ENCODE measurements at regions not wholly inside any gene's neighbourhood (a gene's known extent, or its start where the extent isn't known, plus 50 kb on each side); places are given as distances from the start of the nearest gene placed in this dataset.

DNA sequence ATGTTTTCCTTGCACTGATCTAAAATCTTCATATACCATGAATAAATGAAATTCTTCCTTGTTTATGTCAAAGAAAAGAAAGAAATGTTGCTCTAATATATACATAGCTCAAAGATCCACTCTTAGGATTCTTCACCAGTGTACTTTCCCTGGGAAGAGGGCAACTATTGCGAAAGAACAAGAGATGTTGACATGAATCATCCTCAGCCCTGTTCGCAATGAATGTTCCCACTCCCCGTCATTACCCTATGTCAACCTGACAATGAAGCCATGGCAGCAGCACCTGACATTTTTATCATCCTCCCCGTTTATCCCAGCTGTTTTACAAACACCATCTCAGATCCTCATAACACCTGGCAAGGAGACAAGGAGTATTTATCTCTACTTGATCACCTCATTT, 409.1 kb upstream of the GRIA1 start:
- Histone ChIP-seq H3K9me3 (no peaks in the 10 kb centered on the region), H3K4me1 (no peaks in the 10 kb centered on the region), H3K27ac (no peak overlapping the region), H3K36me3 (no peaks in the 10 kb centered on the region), H3K4me3 (no peak overlapping the region), H3K27me3 (no peaks in the 10 kb centered on the region)
- TF ChIP-seq EP300 (IDR thresholded peaks at IDR 0.05), result no peak
- TF ChIP-seq, protein P1, sequence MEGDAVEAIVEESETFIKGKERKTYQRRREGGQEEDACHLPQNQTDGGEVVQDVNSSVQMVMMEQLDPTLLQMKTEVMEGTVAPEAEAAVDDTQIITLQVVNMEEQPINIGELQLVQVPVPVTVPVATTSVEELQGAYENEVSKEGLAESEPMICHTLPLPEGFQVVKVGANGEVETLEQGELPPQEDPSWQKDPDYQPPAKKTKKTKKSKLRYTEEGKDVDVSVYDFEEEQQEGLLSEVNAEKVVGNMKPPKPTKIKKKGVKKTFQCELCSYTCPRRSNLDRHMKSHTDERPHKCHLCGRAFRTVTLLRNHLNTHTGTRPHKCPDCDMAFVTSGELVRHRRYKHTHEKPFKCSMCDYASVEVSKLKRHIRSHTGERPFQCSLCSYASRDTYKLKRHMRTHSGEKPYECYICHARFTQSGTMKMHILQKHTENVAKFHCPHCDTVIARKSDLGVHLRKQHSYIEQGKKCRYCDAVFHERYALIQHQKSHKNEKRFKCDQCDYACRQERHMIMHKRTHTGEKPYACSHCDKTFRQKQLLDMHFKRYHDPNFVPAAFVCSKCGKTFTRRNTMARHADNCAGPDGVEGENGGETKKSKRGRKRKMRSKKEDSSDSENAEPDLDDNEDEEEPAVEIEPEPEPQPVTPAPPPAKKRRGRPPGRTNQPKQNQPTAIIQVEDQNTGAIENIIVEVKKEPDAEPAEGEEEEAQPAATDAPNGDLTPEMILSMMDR (IDR thresholded peaks at IDR 0.05), result no peak
- no peak for TF ChIP-seq POLR2AphosphoS5 (IDR thresholded peaks at IDR 0.05)
- no peak for TF ChIP-seq POLR2A (IDR thresholded peaks at IDR 0.05)
- DNase-seq (no peak), ATAC-seq (ENCODE audit: low FRiP score in 2 of 2) (no peak)
- WGBS, 2 donors, result 64 to 71% methylated on average over 4 of the region's 4 CpGs

DNA sequence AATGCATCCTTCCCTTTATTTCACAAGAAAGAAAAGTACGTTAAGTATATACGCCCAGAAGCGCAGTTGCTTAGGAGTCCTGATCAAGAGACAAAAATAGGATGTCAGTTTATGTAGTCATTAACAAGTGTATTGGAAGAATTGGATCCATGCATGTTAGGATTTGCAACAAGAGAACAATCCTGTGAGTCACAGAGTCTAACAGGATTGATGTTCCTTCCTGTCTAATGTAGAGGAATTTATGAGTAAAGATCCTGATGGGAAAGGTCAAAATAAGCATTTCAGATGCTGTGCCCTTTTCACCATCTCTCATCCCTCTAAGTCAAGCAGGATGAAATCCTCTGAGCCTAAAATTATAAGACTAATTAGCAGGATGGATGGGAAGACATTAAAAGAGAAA, 406.0 kb upstream of the GRIA1 start:
- no peaks in the 10 kb centered on the region for H3K36me3 ChIP-seq
- WGBS, 2 donors, result 91 to 93% methylated on average over 3 of the region's 3 CpGs
- H3K27me3 ChIP-seq, result no peaks in the 10 kb centered on the region
- no peak overlapping the region for H3K27ac ChIP-seq
- TF ChIP-seq POLR2AphosphoS5 (IDR thresholded peaks at IDR 0.05) (no peak), EP300 (IDR thresholded peaks at IDR 0.05) (no peak), POLR2A (IDR thresholded peaks at IDR 0.05) (no peak)
- TF ChIP-seq, protein P1 (IDR thresholded peaks at IDR 0.05), result no peak
- DNase-seq (no peak), ATAC-seq (ENCODE audit: low FRiP score in 2 of 2) (no peak)
- no peaks in the 10 kb centered on the region for H3K9me3 ChIP-seq
- H3K4me3 ChIP-seq, result no peak overlapping the region
- H3K4me1 ChIP-seq, result no peaks in the 10 kb centered on the region

DNA sequence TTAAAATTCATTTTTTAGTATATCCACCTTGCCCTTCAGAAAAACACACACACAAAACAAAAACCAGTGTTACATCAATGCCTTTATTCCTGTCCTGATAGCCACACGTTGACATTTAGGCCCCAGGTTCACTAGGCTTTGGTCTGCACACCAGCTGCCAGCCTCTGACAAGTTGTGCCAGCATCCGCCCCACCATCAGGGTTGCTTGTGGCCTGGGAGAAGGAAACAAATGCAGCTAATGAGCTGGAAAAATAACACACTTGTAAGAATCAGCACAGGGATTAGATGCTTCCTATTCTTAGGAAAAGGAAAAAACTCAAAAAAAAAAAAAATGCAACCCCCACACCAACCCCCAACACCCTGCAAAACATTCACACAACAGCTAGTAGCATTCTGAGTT, 404.0 kb upstream of the GRIA1 start:
- ATAC-seq (ENCODE audit: low FRiP score in 2 of 2) (no peak), DNase-seq (no peak)
- no peaks in the 10 kb centered on the region for H3K4me1 ChIP-seq
- WGBS, 2 donors, result 66 to 74% methylated on average over 2 of the region's 2 CpGs
- TF ChIP-seq, protein P1 (IDR thresholded peaks at IDR 0.05), result no peak
- no peak for TF ChIP-seq POLR2AphosphoS5 (IDR thresholded peaks at IDR 0.05)
- no peak for TF ChIP-seq POLR2A (IDR thresholded peaks at IDR 0.05)
- TF ChIP-seq EP300 (IDR thresholded peaks at IDR 0.05), result no peak
- no peak overlapping the region for H3K27ac ChIP-seq
- H3K27me3 ChIP-seq, result no peaks in the 10 kb centered on the region
- no peaks in the 10 kb centered on the region for H3K36me3 ChIP-seq
- H3K4me3 ChIP-seq, result no peak overlapping the region
- H3K9me3 ChIP-seq, result no peaks in the 10 kb centered on the region

DNA sequence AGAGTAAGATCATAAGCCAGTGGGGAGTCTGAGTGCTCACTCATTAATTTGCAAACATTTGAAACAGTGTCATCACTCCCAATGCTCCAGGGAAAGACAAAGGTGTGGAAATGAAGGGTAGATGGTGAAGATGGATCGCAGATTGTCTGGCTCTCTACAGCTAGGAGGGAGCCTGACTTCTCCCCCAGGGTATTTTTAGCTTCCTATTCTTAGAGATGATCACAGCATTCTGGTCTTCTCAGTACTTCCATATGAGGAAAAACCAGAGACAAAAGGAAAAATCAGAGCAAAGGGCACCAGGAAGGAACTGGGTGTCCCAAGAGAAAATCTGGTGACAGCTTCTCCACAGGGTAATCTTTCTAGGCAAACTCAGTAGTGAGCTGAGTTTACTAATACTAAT, 401.9 kb upstream of the GRIA1 start:
- 68 to 69% methylated on average over 1 of the region's 1 CpG for WGBS, 2 donors

DNA sequence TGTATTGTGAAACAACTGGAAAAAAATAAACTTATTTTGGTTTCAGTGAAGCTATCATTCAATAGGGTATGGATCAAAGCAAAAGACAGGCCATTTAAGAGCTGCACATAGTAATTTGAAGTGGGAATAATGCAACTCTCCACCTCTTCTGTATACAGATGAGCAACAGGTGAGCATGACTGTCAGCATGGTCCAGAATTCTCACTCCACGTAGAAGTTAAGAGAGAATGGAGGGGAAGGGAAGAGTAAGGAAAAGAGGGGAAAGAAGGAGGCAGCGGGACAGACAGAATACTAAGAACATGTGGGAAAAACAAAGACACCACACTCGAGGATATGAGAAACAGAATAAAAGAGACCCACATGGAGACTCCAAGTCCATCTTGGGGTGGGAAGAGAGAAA, 396.1 kb upstream of the GRIA1 start:
- WGBS, 2 donors, result 66 to 74% methylated on average over 3 of the region's 3 CpGs
- no peaks in the 10 kb centered on the region for H3K27me3 ChIP-seq
- no peak for ATAC-seq (ENCODE audit: low FRiP score in 2 of 2)
- H3K27ac ChIP-seq, result no peak overlapping the region
- TF ChIP-seq, protein P1 (IDR thresholded peaks at IDR 0.05), result no peak
- no peak for TF ChIP-seq POLR2A (IDR thresholded peaks at IDR 0.05)
- TF ChIP-seq EP300 (IDR thresholded peaks at IDR 0.05), result no peak
- H3K9me3 ChIP-seq, result no peaks in the 10 kb centered on the region
- no peak overlapping the region for H3K4me3 ChIP-seq
- DNase-seq, result no peak
- H3K36me3 ChIP-seq, result no peaks in the 10 kb centered on the region
- H3K4me1 ChIP-seq, result no peaks in the 10 kb centered on the region

More for the DNA sequence above, 401.9 kb upstream of the GRIA1 start:
- Histone ChIP-seq H3K27ac (no peak overlapping the region), H3K4me1 (no peaks in the 10 kb centered on the region), H3K27me3 (no peaks in the 10 kb centered on the region), H3K4me3 (no peak overlapping the region), H3K9me3 (no peaks in the 10 kb centered on the region), H3K36me3 (no peaks in the 10 kb centered on the region)
- DNase-seq (no peak), ATAC-seq (ENCODE audit: low FRiP score in 2 of 2) (no peak)
- no peak for TF ChIP-seq EP300 (IDR thresholded peaks at IDR 0.05)
- no peak for TF ChIP-seq POLR2AphosphoS5 (IDR thresholded peaks at IDR 0.05)
- TF ChIP-seq POLR2A (IDR thresholded peaks at IDR 0.05), result no peak
- TF ChIP-seq, protein P1 (IDR thresholded peaks at IDR 0.05), result no peak

All from upper lobe of left lung (tissue), 6 donors.